HEK293T (cell line): ENCODE measurements at regions not wholly inside any gene's neighbourhood (a gene's known extent, or its start where the extent isn't known, plus 50 kb on each side); places are given as distances from the start of the nearest gene placed in this dataset.

Experiments
- ARNT ChIP-seq: fragments of 450-650 bp; IDR thresholded peaks from 2 replicates; pipeline ENCODE4 v1.6.1; 2017; ENCODE audit warnings: mild to moderate bottlenecking
- CTBP1 ChIP-seq: fragments of 450-650 bp; IDR thresholded peaks from 2 replicates; pipeline ENCODE4 v1.6.1; 2016; ENCODE audit warnings: borderline replicate concordance
- ELF4 ChIP-seq: fragments of 450-650 bp; IDR thresholded peaks from 2 replicates; pipeline ENCODE4 v1.6.1; 2017; ENCODE audit warnings: antibody characterized with exemption
- FOXM1 ChIP-seq: fragments of 450-650 bp; IDR thresholded peaks from 2 replicates; pipeline ENCODE4 v1.6.1; 2017; ENCODE audit warnings: mild to moderate bottlenecking, borderline replicate concordance
- HDGF ChIP-seq: fragments of 450-650 bp; IDR thresholded peaks from 2 replicates; pipeline ENCODE4 v1.6.1; 2017; ENCODE audit warnings: antibody characterized with exemption, borderline replicate concordance
- L3MBTL2 ChIP-seq: fragments of 450-650 bp; conservative IDR thresholded peaks from 2 replicates; pipeline ENCODE4 v1.6.1; 2016; ENCODE audit warnings: mild to moderate bottlenecking
- NFRKB ChIP-seq: fragments of 450-650 bp; IDR thresholded peaks from 2 replicates; pipeline ENCODE4 v1.6.1; 2016; ENCODE audit warnings: mild to moderate bottlenecking, moderate library complexity

DNA sequence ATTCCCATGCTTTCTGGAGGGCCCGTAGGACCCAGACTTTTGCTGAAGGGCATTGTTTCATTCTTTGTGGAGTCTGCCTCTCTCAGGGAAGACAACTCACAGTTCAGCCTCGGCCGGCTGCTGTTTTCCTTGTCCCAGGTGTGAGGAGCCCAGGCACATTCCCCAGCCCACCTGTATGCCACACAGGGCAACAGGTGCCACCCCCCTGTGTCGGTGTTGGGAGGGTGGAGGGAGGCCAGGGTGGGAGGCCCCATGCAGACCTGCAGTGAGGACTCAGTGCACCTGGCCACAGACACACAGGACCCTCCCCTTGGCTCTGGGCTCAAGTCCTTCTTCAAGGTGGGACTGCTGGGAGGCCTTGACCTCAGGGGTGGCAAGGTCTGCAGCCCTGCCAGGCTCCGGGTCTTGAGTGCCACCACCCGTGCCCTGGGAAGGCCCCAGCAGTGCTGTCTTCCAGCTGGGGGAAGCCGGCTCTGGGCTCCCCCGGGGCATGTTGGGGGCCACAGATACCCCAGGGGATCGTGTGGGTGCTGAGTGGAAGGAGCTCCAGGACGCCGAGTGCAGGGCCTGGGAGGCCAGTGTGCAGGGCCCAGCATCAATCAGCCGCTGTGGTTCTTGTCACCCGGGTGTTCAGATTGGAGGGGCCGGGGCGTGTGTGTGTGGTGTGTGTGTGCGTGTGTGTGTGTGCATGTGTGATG, 1286.1 kb downstream of the BRD1 start:
- TF ChIP-seq HDGF = no peak
- no peak for TF ChIP-seq FOXM1
- TF ChIP-seq CTBP1 = no peak
- no peak for TF ChIP-seq ELF4
- no peak for TF ChIP-seq ARNT
- TF ChIP-seq NFRKB = no peak
- TF ChIP-seq L3MBTL2 = no peak
